Keratinocyte (primary cell): ENCODE measurements at regions not wholly inside any gene's neighbourhood (a gene's known extent, or its start where the extent isn't known, plus 50 kb on each side); places are given as distances from the start of the nearest gene placed in this dataset.

Experiments
- DNase-seq: peaks from one replicate; pipeline ENCODE4 v3.0.0-alpha.2; 2011; ENCODE audit warnings: low read depth, missing footprints, low spot score
- FAIRE-seq: peaks from 2 replicates; lab custom pipeline; 2011; peaks lifted over from hg19 to GRCh38; lab: Jason Lieb, UNC
- H2AFZ ChIP-seq: 2 replicates; pipeline ENCODE4 v1.6.0; 2012; ENCODE audit warnings: low read length, control low read depth, inconsistent platforms; ENCODE audit not compliant: control insufficient read depth
- H3K27ac ChIP-seq: 2 replicates; pipeline ENCODE4 v1.5.1; 2011; ENCODE audit warnings: low read length; ENCODE audit not compliant: control insufficient read depth, insufficient read depth
- H3K27me3 ChIP-seq: 3 replicates; pipeline ENCODE4 v1.6.0; 2011; ENCODE audit warnings: low read length; ENCODE audit not compliant: control insufficient read depth, insufficient read depth; ENCODE audit errors: extremely low read depth
- H3K36me3 ChIP-seq, 2 experiments: 2 replicates in 1 of 2; 3 replicates in 1 of 2; pipeline ENCODE4 v1.5.1; 2011; ENCODE audit warnings: low read length in 2 of 2, mild to moderate bottlenecking in 1 of 2; ENCODE audit not compliant: control insufficient read depth in 2 of 2, insufficient read depth in 2 of 2; ENCODE audit errors: extremely low read depth in 1 of 2
- H3K4me1 ChIP-seq: 3 replicates; pipeline ENCODE4 v1.5.1; 2011; ENCODE audit warnings: low read length; ENCODE audit not compliant: control insufficient read depth, insufficient read depth; ENCODE audit errors: extremely low read depth
- H3K4me2 ChIP-seq: 3 replicates; pipeline ENCODE4 v1.6.0; 2011; ENCODE audit warnings: low read depth, low read length; ENCODE audit not compliant: control insufficient read depth, insufficient read depth; ENCODE audit errors: extremely low read depth
- H3K4me3 ChIP-seq, 3 experiments: fragments of 200-600 bp in 1 of 3; sonication (generic) in 1 of 3; 2 replicates in 2 of 3; 3 replicates in 1 of 3; pipeline ENCODE4 v1.5.1; 2011 to 2016; ENCODE audit warnings: low read length in 3 of 3, mild to moderate bottlenecking in 3 of 3, control low read depth in 2 of 3, inconsistent platforms in 1 of 3, low read depth in 1 of 3, mixed read lengths in 1 of 3, mixed run types in 1 of 3, moderate library complexity in 1 of 3; ENCODE audit not compliant: control insufficient read depth in 2 of 3, insufficient read depth in 2 of 3; ENCODE audit errors: extremely low read depth in 1 of 3
- H3K79me2 ChIP-seq: 2 replicates; pipeline ENCODE4 v1.6.0; 2012; ENCODE audit warnings: low read length; ENCODE audit not compliant: control insufficient read depth, insufficient read depth
- H3K9ac ChIP-seq: 3 replicates; pipeline ENCODE4 v1.6.0; 2011; ENCODE audit warnings: low read length; ENCODE audit not compliant: control insufficient read depth, insufficient read depth; ENCODE audit errors: extremely low read depth
- H3K9me1 ChIP-seq: 3 replicates; pipeline ENCODE4 v1.6.0; 2011; ENCODE audit warnings: low read length; ENCODE audit not compliant: control insufficient read depth, insufficient read depth; ENCODE audit errors: extremely low read depth
- H3K9me3 ChIP-seq: 2 replicates; pipeline ENCODE4 v1.5.1; 2012; ENCODE audit warnings: low read depth, low read length; ENCODE audit not compliant: control insufficient read depth
- H4K20me1 ChIP-seq: 3 replicates; pipeline ENCODE4 v1.6.0; 2011; ENCODE audit warnings: low read length; ENCODE audit not compliant: control insufficient read depth, insufficient read depth; ENCODE audit errors: extremely low read depth
- CTCF ChIP-seq, 3 experiments: IDR thresholded peaks in 1 of 3; conservative IDR thresholded peaks in 1 of 3; optimal IDR thresholded peaks in 1 of 3; 2 replicates in 2 of 3; 3 replicates in 1 of 3; pipeline versions ENCODE3 to v1.5.1; 2011; ENCODE audit warnings: low read length in 3 of 3, mild to moderate bottlenecking in 3 of 3, moderate library complexity in 2 of 3, control low read depth in 1 of 3, inconsistent platforms in 1 of 3; ENCODE audit not compliant: insufficient read depth in 2 of 3; ENCODE audit errors: extremely low read depth in 1 of 3
- EZH2 ChIP-seq: IDR thresholded peaks from one replicate; pipeline ENCODE4 v1.6.1; 2012; ENCODE audit warnings: inconsistent platforms, mild to moderate bottlenecking, low read length, moderate library complexity
- dilution Hi-C: fragments of 300-500 bp; cut with MboI; formaldehyde crosslinking; loops from one replicate; pipeline ENCODE4 v1.7.0; 2020; ENCODE audit warnings: low sequenced_read_pairs; ENCODE audit not compliant: extremely low pct_ligation_motif_present

GRCh38 chr2:15793978-15794377, 146.4 kb upstream of the MYCN start:
- TF ChIP-seq CTCF (optimal IDR thresholded peaks at IDR 0.05 in 1 of 3, IDR thresholded peaks at IDR 0.05 in 1 of 3, conservative IDR thresholded peaks at IDR 0.05 in 1 of 3; ENCODE audit: extremely low read depth in 1 of 3, insufficient read depth in 2 of 3, low read length in 3 of 3) (no peak), EZH2 (no peak)
- Histone ChIP-seq H3K4me1 (no peaks in the 10 kb centered on the region), H3K27ac (no peak overlapping the region), H3K36me3 (no peaks in the 10 kb centered on the region), H3K4me3 (no peak overlapping the region), H3K9me3 (no peaks in the 10 kb centered on the region), H3K9ac (no peak overlapping the region), H3K4me2 (no peak overlapping the region), H3K9me1 (no peaks in the 10 kb centered on the region), H3K27me3 (peaks cover 3% of the 10 kb centered on the region), H4K20me1 (no peaks in the 10 kb centered on the region), H2AFZ (no peak overlapping the region), H3K79me2 (no peaks in the 10 kb centered on the region)
- FAIRE-seq (no peak), DNase-seq (no peak)
- dilution Hi-C loops, result no loop called here

DNA sequence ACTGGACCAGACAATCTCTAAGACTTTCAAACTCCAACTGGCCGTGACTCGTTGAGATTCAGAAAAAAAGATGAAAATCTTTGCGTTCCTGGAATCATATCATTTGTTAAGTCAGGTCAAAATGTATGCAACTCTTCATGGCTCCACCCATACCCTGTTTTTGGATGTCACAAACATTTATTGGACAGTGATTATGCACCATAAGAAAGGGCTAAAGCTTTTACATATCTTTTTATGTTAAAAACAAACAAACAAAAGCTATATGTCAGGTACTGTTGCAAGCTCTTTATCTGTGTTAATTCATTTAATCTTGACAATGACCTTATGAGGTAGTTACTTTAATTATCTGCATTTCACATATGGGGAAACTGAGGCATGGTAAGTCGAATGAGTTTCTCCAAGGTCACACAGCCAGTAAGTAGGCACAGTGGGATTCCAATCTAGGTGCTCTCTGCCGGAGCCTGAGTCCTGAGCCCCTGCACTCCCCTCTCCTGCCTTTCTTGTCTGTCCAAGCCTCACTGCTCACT, 145.7 kb upstream of the MYCN start:
- Histone ChIP-seq H3K79me2 (no peaks in the 10 kb centered on the region), H3K27me3 (peaks cover 3% of the 10 kb centered on the region), H4K20me1 (no peaks in the 10 kb centered on the region), H3K9ac (no peak overlapping the region), H3K9me3 (no peaks in the 10 kb centered on the region), H3K36me3 (no peaks in the 10 kb centered on the region), H3K4me3 (no peak overlapping the region), H2AFZ (no peak overlapping the region), H3K9me1 (no peaks in the 10 kb centered on the region), H3K27ac (no peak overlapping the region), H3K4me1 (no peaks in the 10 kb centered on the region), H3K4me2 (no peak overlapping the region)
- TF ChIP-seq EZH2 (no peak), CTCF (optimal IDR thresholded peaks at IDR 0.05 in 1 of 3, IDR thresholded peaks at IDR 0.05 in 1 of 3, conservative IDR thresholded peaks at IDR 0.05 in 1 of 3; ENCODE audit: extremely low read depth in 1 of 3, insufficient read depth in 2 of 3, low read length in 3 of 3) (no peak)
- dilution Hi-C loops, result no loop called here
- no peak for FAIRE-seq
- DNase-seq, result no peak
